ENCODE measurements at regions not wholly inside any gene's neighbourhood (a gene's known extent, or its start where the extent isn't known, plus 50 kb on each side); places are given as distances from the start of the nearest gene placed in this dataset.

GRCh38 chr17:36870720-36870999 lies 66.6 kb upstream of the LHX1 start:
- no peak for FAIRE-seq
- Histone ChIP-seq H3K23ac (ENCODE audit: insufficient read length) (no peak overlapping the region), H2BK120ac (replicated peaks; ENCODE audit: low read depth, low read length) (no peak overlapping the region), H4K8ac (ENCODE audit: extremely low read depth, insufficient read depth, low read length) (no peak overlapping the region), H3K79me2 (ENCODE audit: control insufficient read depth in 1 of 2, insufficient read depth in 2 of 2, low read length in 2 of 2) (no peaks in the 10 kb centered on the region), H3K27me3 (replicated peaks in 1 of 4; ENCODE audit: control insufficient read depth in 3 of 4, extremely low read depth in 1 of 4, insufficient read depth in 3 of 4, low read length in 3 of 4) (no peaks in the 10 kb centered on the region; a peak in 1 of 7 replicates), H3K27ac (ENCODE audit: low read depth, low read length) (no peak overlapping the region), H3K9ac (replicated peaks in 1 of 4; ENCODE audit: extremely low read depth in 1 of 4, low read depth in 3 of 4, low read length in 3 of 4) (0 out of 7 replicates have a peak overlapping the region, but pooled peaks of 1 of the 4 experiments have one; percentile 12), H3K4me2 (ENCODE audit: insufficient read depth in 1 of 2, low read depth in 2 of 2, low read length in 2 of 2) (no peak overlapping the region), H2BK15ac (ENCODE audit: low read length) (0 out of 2 replicates have a peak overlapping the region, but pooled peaks have one; percentile 85), H3K23me2 (ENCODE audit: low read depth, low read length) (no peaks in the 10 kb centered on the region), H2BK20ac (ENCODE audit: low read length) (peak overlapping the region; percentile 40; the same call in 1 of the 2 replicates), H4K5ac (ENCODE audit: insufficient read length, low read depth, low read length) (no peak overlapping the region), H3K36me3 (ENCODE audit: control insufficient read depth in 2 of 4, insufficient read depth in 4 of 4, low read length in 3 of 4) (no peaks in the 10 kb centered on the region), H2BK12ac (ENCODE audit: low read depth, low read length) (peak overlapping the region; percentile 82; the same call in 1 of the 2 replicates), H3K4me1 (replicated peaks in 1 of 4; ENCODE audit: control insufficient read depth in 3 of 4, insufficient read depth in 4 of 4, low read length in 3 of 4) (peaks cover 0 to 11% (median 8%) of the 10 kb centered on the region in 4 experiments; a peak in 6 of 7 replicates), H3K4ac (replicated peaks; ENCODE audit: insufficient read length, low read depth, low read length) (no peak overlapping the region), H3K9me3 (ENCODE audit: insufficient read depth in 2 of 2, low read depth in 1 of 2, low read length in 1 of 2) (no peaks in the 10 kb centered on the region), H4K20me1 (replicated peaks in 1 of 2; ENCODE audit: control insufficient read depth in 1 of 2, insufficient read depth in 2 of 2, low read length in 2 of 2) (no peaks in the 10 kb centered on the region), H4K91ac (replicated peaks; ENCODE audit: insufficient read length, low read length) (no peak overlapping the region), H3K18ac (ENCODE audit: extremely low read depth, low read length) (no peak overlapping the region), H2AK5ac (ENCODE audit: low read depth, low read length) (no peak overlapping the region; the same call in 1 of the 2 replicates), H3K14ac (ENCODE audit: insufficient read length) (no peak overlapping the region), H3K56ac (replicated peaks; ENCODE audit: insufficient read length, low read depth, low read length) (no peak overlapping the region), H3K79me1 (ENCODE audit: low read depth, low read length) (no peaks in the 10 kb centered on the region), H3K4me3 (ENCODE audit: extremely low read depth in 1 of 4, insufficient read depth in 2 of 4, low read depth in 3 of 4, low read length in 4 of 4) (no peak overlapping the region), H2AFZ (ENCODE audit: low read length) (no peak overlapping the region), H2BK5ac (ENCODE audit: low read depth, low read length) (peak overlapping the region; percentile 48; the same call in 1 of the 2 replicates)
- POLR2A ChIA-PET (ENCODE audit: partially characterized antibody) = interaction anchor here (0.8 kb wide), 1 partner anchor 53 kb away, joined by 4 read pairs; no protein-coding TSS in a partner anchor
- no peak for DNase-seq (ENCODE audit: low read depth in 1 of 2, low spot score in 2 of 2)
- 91% methylated on average over 1 of the region's 1 CpG; no CpG with 5 or more reads in 1 of the 2 experiments for WGBS, 2 experiments (ENCODE audit: extremely low coverage in 1 of 2, insufficient coverage in 1 of 2, insufficient read length in 1 of 2, insufficient replicate concordance in 2 of 2, low coverage in 1 of 2, low lambda C conversion rate in 2 of 2, missing lambda C conversion rate in 1 of 2)
- CTCF ChIA-PET (ENCODE audit: partially characterized antibody) = interaction anchor here (0.6 to 2.5 kb wide), 11 partner anchors 12 to 274 kb away, joined by 3 to 17 read pairs (median 4); no protein-coding TSS in a partner anchor
- TF ChIP-seq, protein P1, sequence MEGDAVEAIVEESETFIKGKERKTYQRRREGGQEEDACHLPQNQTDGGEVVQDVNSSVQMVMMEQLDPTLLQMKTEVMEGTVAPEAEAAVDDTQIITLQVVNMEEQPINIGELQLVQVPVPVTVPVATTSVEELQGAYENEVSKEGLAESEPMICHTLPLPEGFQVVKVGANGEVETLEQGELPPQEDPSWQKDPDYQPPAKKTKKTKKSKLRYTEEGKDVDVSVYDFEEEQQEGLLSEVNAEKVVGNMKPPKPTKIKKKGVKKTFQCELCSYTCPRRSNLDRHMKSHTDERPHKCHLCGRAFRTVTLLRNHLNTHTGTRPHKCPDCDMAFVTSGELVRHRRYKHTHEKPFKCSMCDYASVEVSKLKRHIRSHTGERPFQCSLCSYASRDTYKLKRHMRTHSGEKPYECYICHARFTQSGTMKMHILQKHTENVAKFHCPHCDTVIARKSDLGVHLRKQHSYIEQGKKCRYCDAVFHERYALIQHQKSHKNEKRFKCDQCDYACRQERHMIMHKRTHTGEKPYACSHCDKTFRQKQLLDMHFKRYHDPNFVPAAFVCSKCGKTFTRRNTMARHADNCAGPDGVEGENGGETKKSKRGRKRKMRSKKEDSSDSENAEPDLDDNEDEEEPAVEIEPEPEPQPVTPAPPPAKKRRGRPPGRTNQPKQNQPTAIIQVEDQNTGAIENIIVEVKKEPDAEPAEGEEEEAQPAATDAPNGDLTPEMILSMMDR (IDR thresholded peaks at IDR 0.05; ENCODE audit: control extremely low read depth in 1 of 3, insufficient read depth in 1 of 3, low read depth in 1 of 3, low read length in 3 of 3) = peak; percentile 24 to 49 (median 46)
- TF ChIP-seq RXRA (IDR thresholded peaks at IDR 0.05; ENCODE audit: insufficient read depth, low read depth, low read length) (no peak), RAD21 (IDR thresholded peaks at IDR 0.05 in 1 of 2, conservative IDR thresholded peaks at IDR 0.05 in 1 of 2; ENCODE audit: low read depth in 2 of 2, low read length in 2 of 2) (peak; percentile 68 to 79), CTBP2 (IDR thresholded peaks at IDR 0.05; ENCODE audit: borderline replicate concordance, insufficient read depth, insufficient read length, low read length) (no peak), HDAC2 (IDR thresholded peaks at IDR 0.05; ENCODE audit: borderline replicate concordance in 1 of 2, low read depth in 2 of 2, low read length in 2 of 2) (no peak), HDAC6 (IDR thresholded peaks at IDR 0.05; ENCODE audit: low read depth, low read length) (no peak), SIRT6 (IDR thresholded peaks at IDR 0.05; ENCODE audit: low read length) (no peak), CHD1 (IDR thresholded peaks at IDR 0.05; ENCODE audit: low read depth, low read length) (no peak), KDM5A (IDR thresholded peaks at IDR 0.05; ENCODE audit: low read length) (no peak), POLR2A (IDR thresholded peaks at IDR 0.05; ENCODE audit: control extremely low read depth in 1 of 2, low read depth in 2 of 2, low read length in 2 of 2) (no peak)
